Mesenchymal stem cell (in vitro differentiated cells and primary cell): ENCODE measurements at regions not wholly inside any gene's neighbourhood (a gene's known extent, or its start where the extent isn't known, plus 50 kb on each side); places are given as distances from the start of the nearest gene placed in this dataset.
A peak's percentile ranks its signal among the peaks of the same experiment; 100 is the strongest.

Experiments used
- DNase-seq: peaks from one replicate; pipeline ENCODE4 v3.0.0-alpha.2; 2013
- H2AFZ ChIP-seq: one replicate; pipeline ENCODE4 v1.6.1; 2013; ENCODE audit warnings: low read depth, mild to moderate bottlenecking, control low read depth, inconsistent platforms, low read length, moderate library complexity
- H2AK5ac ChIP-seq: 2 replicates; pipeline ENCODE4 v1.6.1; 2013; ENCODE audit warnings: low read length, moderate library complexity, mild to moderate bottlenecking, inconsistent platforms; ENCODE audit not compliant: severe bottlenecking
- H2BK120ac ChIP-seq: one replicate; pipeline ENCODE4 v1.6.1; 2013; ENCODE audit warnings: low read depth, mild to moderate bottlenecking, inconsistent platforms, low read length, moderate library complexity
- H2BK12ac ChIP-seq, 2 experiments: one replicate each; pipeline ENCODE4 v1.6.1; 2013; ENCODE audit warnings: inconsistent platforms in 2 of 2, low read length in 2 of 2, mild to moderate bottlenecking in 2 of 2, moderate library complexity in 2 of 2, control low read depth in 1 of 2
- H2BK15ac ChIP-seq: one replicate; pipeline ENCODE4 v1.6.1; 2013; ENCODE audit warnings: mild to moderate bottlenecking, low read depth, inconsistent platforms; ENCODE audit not compliant: poor library complexity, severe bottlenecking
- H2BK5ac ChIP-seq: 2 replicates; pipeline ENCODE4 v1.6.1; 2013; ENCODE audit warnings: low read depth, mild to moderate bottlenecking, low read length, control low read depth, inconsistent platforms; ENCODE audit not compliant: poor library complexity, severe bottlenecking
- H3K14ac ChIP-seq, 2 experiments: one replicate each; pipeline ENCODE4 v1.6.1; 2013; ENCODE audit warnings: inconsistent platforms in 2 of 2, low read length in 2 of 2, control low read depth in 1 of 2, mild to moderate bottlenecking in 1 of 2, moderate library complexity in 1 of 2
- H3K18ac ChIP-seq, 2 experiments: one replicate each; pipeline ENCODE4 v1.6.1; 2013; ENCODE audit warnings: inconsistent platforms in 2 of 2, low read length in 2 of 2, control low read depth in 1 of 2, low read depth in 1 of 2, mild to moderate bottlenecking in 1 of 2
- H3K23ac ChIP-seq, 2 experiments: one replicate each; pipeline ENCODE4 v1.6.1; 2013; ENCODE audit warnings: inconsistent platforms in 2 of 2, low read length in 2 of 2, mild to moderate bottlenecking in 2 of 2, moderate library complexity in 2 of 2, control low read depth in 1 of 2
- H3K27ac ChIP-seq: 2 replicates; pipeline ENCODE4 v1.5.1; 2013; ENCODE audit warnings: mild to moderate bottlenecking, moderate library complexity, low read length, control low read depth, inconsistent platforms; ENCODE audit not compliant: poor library complexity, severe bottlenecking
- H3K27me3 ChIP-seq, 2 experiments: 2 replicates each; pipeline versions ENCODE4 v1.6.1 to v1.7.0; 2013; ENCODE audit warnings: low read length in 2 of 2, mild to moderate bottlenecking in 2 of 2, moderate library complexity in 2 of 2, control low read depth in 1 of 2, inconsistent platforms in 1 of 2; ENCODE audit not compliant: control insufficient read depth in 1 of 2, insufficient read depth in 1 of 2
- H3K36me3 ChIP-seq, 2 experiments: 2 replicates each; pipeline versions ENCODE4 v1.6.1 to v1.7.0; 2013; ENCODE audit warnings: low read length in 2 of 2, control low read depth in 1 of 2, inconsistent platforms in 1 of 2, low read depth in 1 of 2, mild to moderate bottlenecking in 1 of 2; ENCODE audit not compliant: insufficient read depth in 2 of 2, control insufficient read depth in 1 of 2
- H3K4ac ChIP-seq, 2 experiments: one replicate each; pipeline ENCODE4 v1.6.1; 2013; ENCODE audit warnings: inconsistent platforms in 2 of 2, low read length in 2 of 2, mild to moderate bottlenecking in 2 of 2, moderate library complexity in 2 of 2, control low read depth in 1 of 2, low read depth in 1 of 2
- H3K4me1 ChIP-seq: 2 replicates; pipeline ENCODE4 v1.6.1; 2013; ENCODE audit warnings: low read depth, low read length, control low read depth; ENCODE audit not compliant: control insufficient read depth, insufficient read depth
- H3K4me2 ChIP-seq: 2 replicates; pipeline ENCODE4 v1.6.1; 2013; ENCODE audit warnings: low read length, mild to moderate bottlenecking, inconsistent platforms; ENCODE audit not compliant: poor library complexity, severe bottlenecking
- H3K4me3 ChIP-seq, 2 experiments: 2 replicates each; pipeline versions ENCODE4 v1.5.1 to v1.7.0; 2013; ENCODE audit warnings: low read length in 2 of 2, mild to moderate bottlenecking in 2 of 2, control low read depth in 1 of 2, low read depth in 1 of 2; ENCODE audit not compliant: insufficient read depth in 1 of 2
- H3K79me1 ChIP-seq: replicated peaks from 2 replicates; pipeline ENCODE4 v1.6.1; 2013; ENCODE audit warnings: mild to moderate bottlenecking, control low read depth, low read length, inconsistent platforms; ENCODE audit not compliant: poor library complexity, severe bottlenecking
- H3K9ac ChIP-seq: 2 replicates; pipeline ENCODE4 v1.7.0; 2013; ENCODE audit warnings: mild to moderate bottlenecking, low read length, moderate library complexity
- H3K9me3 ChIP-seq: 2 replicates; pipeline ENCODE4 v1.7.0; 2013; ENCODE audit warnings: mild to moderate bottlenecking, low read length; ENCODE audit not compliant: control insufficient read depth
- H4K8ac ChIP-seq: one replicate; pipeline ENCODE4 v1.6.1; 2013; ENCODE audit warnings: inconsistent platforms, mild to moderate bottlenecking, low read length, moderate library complexity
- H4K91ac ChIP-seq: one replicate; pipeline ENCODE4 v1.6.1; 2013; ENCODE audit warnings: mild to moderate bottlenecking, low read length, inconsistent platforms
- WGBS: methylation state at CpG from one replicate; pipeline ENCODE4 v1.1.7; 2013; ENCODE audit warnings: mixed read lengths; 5-methylcytosine and 5-hydroxymethylcytosine counted together

- DNase-seq, result no peak
- H3K9me3 ChIP-seq, result peaks cover 10% of the 10 kb centered on the region
- H3K14ac ChIP-seq, result no peak overlapping the region
- H2BK120ac ChIP-seq, result no peak overlapping the region
- no peak overlapping the region for H2AFZ ChIP-seq
- H3K79me1 ChIP-seq, result no peaks in the 10 kb centered on the region
- no peak overlapping the region for H2AK5ac ChIP-seq
- no peak overlapping the region for H2BK12ac ChIP-seq
- no peak overlapping the region for H2BK15ac ChIP-seq
- WGBS, result 89% methylated on average over 1 of the region's 1 CpG
- no peak overlapping the region for H3K23ac ChIP-seq
- H3K4me2 ChIP-seq, result no peak overlapping the region
- H3K9ac ChIP-seq, result no peak overlapping the region
- H3K36me3 ChIP-seq, result no peaks in the 10 kb centered on the region
- no peak overlapping the region for H4K8ac ChIP-seq
- peaks cover 5% of the 10 kb centered on the region for H3K4me1 ChIP-seq
- no peak overlapping the region for H3K27ac ChIP-seq
- H3K4me3 ChIP-seq, result no peak overlapping the region
- H4K91ac ChIP-seq, result no peak overlapping the region
- H3K4ac ChIP-seq, result no peak overlapping the region
- H3K27me3 ChIP-seq, result peaks cover 48 to 87% of the 10 kb centered on the region in 2 experiments
- H2BK5ac ChIP-seq, result no peak overlapping the region
- no peak overlapping the region for H3K18ac ChIP-seq
Measured at GRCh38 chr12:53843545-53843944, 91.8 kb upstream of the CISTR start.

DNA sequence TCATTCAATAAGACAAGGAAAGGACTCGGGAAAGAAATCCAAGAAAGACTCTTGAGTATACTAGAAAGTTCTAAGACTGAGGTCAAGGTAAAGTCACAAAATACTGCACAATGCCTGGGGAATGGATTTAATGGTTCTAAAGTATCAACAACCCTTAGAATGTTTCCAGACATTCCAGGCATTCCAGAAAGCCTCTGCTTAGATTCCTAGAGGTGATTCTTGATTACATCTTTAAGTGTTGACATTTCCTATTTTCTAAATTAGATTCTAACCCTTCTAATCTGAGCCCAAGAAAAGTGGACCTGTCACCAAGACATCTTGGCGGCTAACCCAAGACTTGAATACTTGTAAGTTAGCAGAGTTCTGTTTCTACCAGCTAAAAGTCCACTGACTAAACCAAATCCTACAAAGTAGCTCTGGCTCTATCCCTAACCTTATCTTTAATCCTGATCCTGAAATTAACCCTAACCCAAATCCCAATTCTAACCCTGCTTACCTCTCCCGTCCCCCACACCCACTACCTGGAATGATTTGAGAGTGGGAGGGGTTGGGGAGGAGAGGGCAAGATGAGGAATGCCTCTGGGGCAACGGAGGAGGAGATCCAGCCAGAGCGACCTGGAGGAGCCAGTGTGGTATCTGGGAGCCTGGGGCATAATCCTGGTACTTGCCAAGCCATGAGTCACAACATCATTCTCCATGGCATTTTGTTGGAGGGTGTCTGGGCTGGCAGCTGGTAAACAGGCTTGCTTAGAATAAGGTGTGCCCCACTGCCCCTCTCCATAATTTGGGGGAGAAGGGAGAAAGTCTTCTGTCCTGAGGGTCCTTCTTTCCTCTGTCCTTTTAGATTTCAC is 93.4 kb upstream of the HOXC13 start:
- no peak overlapping the region for H2AK5ac ChIP-seq
- H3K27me3 ChIP-seq, result peaks cover 50 to 88% of the 10 kb centered on the region in 2 experiments
- H3K18ac ChIP-seq, result no peak overlapping the region
- H2BK15ac ChIP-seq, result no peak overlapping the region
- H3K23ac ChIP-seq, result no peak overlapping the region
- H3K27ac ChIP-seq, result no peak overlapping the region
- DNase-seq, result no peak
- H2AFZ ChIP-seq, result no peak overlapping the region
- no peak overlapping the region for H2BK12ac ChIP-seq
- no peak overlapping the region for H4K91ac ChIP-seq
- H3K4me3 ChIP-seq, result no peak overlapping the region
- no peak overlapping the region for H3K14ac ChIP-seq
- 50% methylated on average over 4 of the region's 5 CpGs for WGBS
- H3K9ac ChIP-seq, result no peak overlapping the region
- H3K9me3 ChIP-seq, result peaks cover 9% of the 10 kb centered on the region
- H2BK5ac ChIP-seq, result no peak overlapping the region
- no peaks in the 10 kb centered on the region for H3K36me3 ChIP-seq
- H4K8ac ChIP-seq, result no peak overlapping the region
- H3K4me2 ChIP-seq, result no peak overlapping the region
- no peaks in the 10 kb centered on the region for H3K79me1 ChIP-seq
- no peak overlapping the region for H2BK120ac ChIP-seq
- peaks cover 5% of the 10 kb centered on the region for H3K4me1 ChIP-seq
- H3K4ac ChIP-seq, result no peak overlapping the region

DNA sequence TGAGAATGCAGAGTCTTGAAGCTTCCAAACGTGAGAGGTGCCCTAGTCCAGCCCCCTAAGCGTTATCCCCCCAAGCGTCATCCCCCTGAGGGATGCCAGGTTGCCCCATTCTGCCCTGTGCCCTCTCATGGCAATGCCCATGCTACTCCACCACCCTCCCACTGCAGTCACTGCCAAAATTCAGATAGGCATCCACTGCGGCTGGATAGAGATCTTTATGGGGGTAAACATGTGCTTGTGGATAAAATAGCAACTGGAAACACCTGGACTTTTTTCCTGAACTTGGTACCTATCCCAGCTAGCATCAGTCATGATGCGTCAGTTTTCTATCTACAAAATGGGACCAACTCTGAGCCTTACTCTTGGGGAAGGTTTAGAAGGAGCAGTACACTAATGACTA is 92.7 kb upstream of the HOXC13 start:
- no peaks in the 10 kb centered on the region for H3K36me3 ChIP-seq
- no peak overlapping the region for H2BK5ac ChIP-seq
- H3K4ac ChIP-seq, result no peak overlapping the region
- no peak overlapping the region for H2BK12ac ChIP-seq
- no peak overlapping the region for H3K4me2 ChIP-seq
- no peak overlapping the region for H3K18ac ChIP-seq
- peak overlapping the region in 1 of 2 experiments; percentile 77 for H3K14ac ChIP-seq
- peaks cover 53 to 87% of the 10 kb centered on the region in 2 experiments for H3K27me3 ChIP-seq
- H3K9ac ChIP-seq, result no peak overlapping the region
- H3K4me3 ChIP-seq, result no peak overlapping the region
- H2BK15ac ChIP-seq, result no peak overlapping the region
- no peak overlapping the region for H4K91ac ChIP-seq
- no peaks in the 10 kb centered on the region for H3K79me1 ChIP-seq
- no peak overlapping the region for H2AK5ac ChIP-seq
- H4K8ac ChIP-seq, result no peak overlapping the region
- peaks cover 5% of the 10 kb centered on the region for H3K4me1 ChIP-seq
- DNase-seq, result no peak
- WGBS, result 70% methylated on average over 4 of the region's 5 CpGs
- H3K9me3 ChIP-seq, result peaks cover 9% of the 10 kb centered on the region
- no peak overlapping the region for H2AFZ ChIP-seq
- no peak overlapping the region for H2BK120ac ChIP-seq
- no peak overlapping the region for H3K27ac ChIP-seq
- no peak overlapping the region for H3K23ac ChIP-seq

DNA sequence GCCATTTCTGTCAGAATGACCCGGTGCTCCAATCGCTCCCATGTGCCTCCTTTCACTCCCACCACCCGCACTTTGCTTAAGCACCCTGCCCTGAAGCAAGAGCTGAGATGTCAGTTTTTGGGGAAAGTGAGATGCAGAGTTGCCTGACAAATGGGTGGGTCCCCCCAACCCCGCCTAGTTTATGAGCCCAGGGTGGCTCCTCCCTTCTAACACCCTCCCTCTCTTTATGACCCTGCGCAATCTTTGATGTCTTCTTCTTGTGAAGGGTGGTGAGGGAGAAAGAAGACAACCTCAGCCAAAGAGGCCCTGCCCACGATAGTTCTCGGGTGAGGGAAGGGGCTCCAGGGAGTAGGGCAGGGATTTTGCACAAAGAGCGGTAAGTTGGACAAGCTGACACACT is 89.5 kb upstream of the HOXC13 start:
- H3K79me1 ChIP-seq, result no peaks in the 10 kb centered on the region
- no peak overlapping the region for H3K14ac ChIP-seq
- no peak overlapping the region for H4K91ac ChIP-seq
- H3K18ac ChIP-seq, result no peak overlapping the region
- peaks cover 4% of the 10 kb centered on the region for H3K9me3 ChIP-seq
- WGBS, result 94% methylated on average over 5 of the region's 8 CpGs
- H2BK120ac ChIP-seq, result no peak overlapping the region
- H2BK15ac ChIP-seq, result no peak overlapping the region
- H3K27me3 ChIP-seq, result peaks cover 54 to 82% of the 10 kb centered on the region in 2 experiments
- no peak overlapping the region for H3K4me2 ChIP-seq
- no peaks in the 10 kb centered on the region for H3K36me3 ChIP-seq
- H3K27ac ChIP-seq, result no peak overlapping the region
- H2BK5ac ChIP-seq, result no peak overlapping the region
- no peak overlapping the region for H2BK12ac ChIP-seq
- H3K9ac ChIP-seq, result no peak overlapping the region
- H3K4ac ChIP-seq, result no peak overlapping the region
- peaks cover 5% of the 10 kb centered on the region for H3K4me1 ChIP-seq
- DNase-seq, result no peak
- no peak overlapping the region for H2AK5ac ChIP-seq
- no peak overlapping the region for H3K23ac ChIP-seq
- no peak overlapping the region for H3K4me3 ChIP-seq
- no peak overlapping the region for H2AFZ ChIP-seq
- no peak overlapping the region for H4K8ac ChIP-seq
